GM12878 (cell line): ENCODE measurements at regions not wholly inside any gene's neighbourhood (a gene's known extent, or its start where the extent isn't known, plus 50 kb on each side); places are given as distances from the start of the nearest gene placed in this dataset.

Source experiments
- ATAC-seq: fragments of 200-7000 bp; cut with Tn5 transposase; 3 replicates; pipeline ENCODE4 v1.9.1; 2020; ENCODE audit warnings: mild to moderate bottlenecking, moderate library complexity
- BruUV-seq: library from RNA; stranded (reverse); fragments of 400-500 nt; replicated peaks from 2 replicates; lab custom pipeline; 2021; lab: Mats Ljungman, UMichigan
- CTCF ChIA-PET: fragments of 300-600 bp; sonication (Branson Sonifier 250); formaldehyde crosslinking; extraction: SDS; loops from one replicate; lab custom pipeline; 2021; ENCODE audit warnings: inconsistent platforms; lab: Yijun Ruan, JAX
- POLR2A ChIA-PET: fragments of 350-600 bp; formaldehyde crosslinking; extraction: SDS; loops from one replicate; lab custom pipeline; 2021; ENCODE audit warnings: inconsistent platforms; lab: Charles Lee
- RAD21 ChIA-PET: fragments of 300-600 bp; sonication (Branson Sonifier 250); formaldehyde crosslinking; loops from one replicate; lab custom pipeline; 2023; ENCODE audit warnings: antibody characterized with exemption; ENCODE audit not compliant: unreplicated experiment; lab: Charles Lee
- SMC1A ChIA-PET: fragments of 300-600 bp; sonication (Branson Sonifier 250); formaldehyde crosslinking; loops from one replicate; lab custom pipeline; 2023; ENCODE audit not compliant: unreplicated experiment, uncharacterized antibody; lab: Charles Lee
- DNase-seq: peaks from one replicate; pipeline ENCODE4 v3.0.0-alpha.2; 2011; ENCODE audit warnings: low read depth, low spot score
- FAIRE-seq: peaks from 3 replicates; lab custom pipeline; 2011; peaks lifted over from hg19 to GRCh38; lab: Jason Lieb, UNC
- H2AFZ ChIP-seq: 2 replicates; pipeline ENCODE4 v1.6.0; 2011; ENCODE audit warnings: low read depth, low read length, control low read depth; ENCODE audit not compliant: control insufficient read depth
- H3K27ac ChIP-seq: 2 replicates; pipeline ENCODE4 v1.5.1; 2011; ENCODE audit warnings: control low read depth; ENCODE audit not compliant: control insufficient read depth, insufficient read depth
- H3K27me3 ChIP-seq, 2 experiments: replicated peaks in 1 of 2; 2 replicates each; pipeline versions ENCODE4 v1.6.0 to v1.6.1; 2011; ENCODE audit warnings: low read length in 1 of 2; ENCODE audit not compliant: control insufficient read depth in 2 of 2, insufficient read depth in 2 of 2
- H3K36me3 ChIP-seq, 2 experiments: 2 replicates each; pipeline ENCODE4 v1.5.1; 2011; ENCODE audit warnings: low read length in 1 of 2; ENCODE audit not compliant: control insufficient read depth in 2 of 2, insufficient read depth in 2 of 2
- H3K4me1 ChIP-seq: 2 replicates; pipeline ENCODE4 v1.6.1; 2011; ENCODE audit warnings: mild to moderate bottlenecking, low read length, moderate library complexity, mixed read lengths; ENCODE audit not compliant: control insufficient read depth, insufficient read depth
- H3K4me2 ChIP-seq: 2 replicates; pipeline ENCODE4 v1.6.0; 2011; ENCODE audit warnings: control low read depth; ENCODE audit not compliant: control insufficient read depth, insufficient read depth
- H3K4me3 ChIP-seq: fragments of 200-600 bp; sonication (generic); 2 replicates; pipeline ENCODE4 v1.5.1; 2016
- H3K79me2 ChIP-seq: 2 replicates; pipeline ENCODE4 v1.6.0; 2011; ENCODE audit warnings: low read length; ENCODE audit not compliant: control insufficient read depth, insufficient read depth
- H3K9ac ChIP-seq: 2 replicates; pipeline ENCODE4 v1.8.0; 2011; ENCODE audit warnings: low read length, control low read depth, mixed read lengths; ENCODE audit not compliant: control insufficient read depth, insufficient read depth
- H3K9me3 ChIP-seq: replicated peaks from 3 replicates; pipeline ENCODE4 v1.5.1; 2011; ENCODE audit warnings: mild to moderate bottlenecking, low read length; ENCODE audit not compliant: control insufficient read depth, insufficient read depth
- H4K20me1 ChIP-seq: 2 replicates; pipeline ENCODE4 v1.6.0; 2011; ENCODE audit not compliant: control insufficient read depth, insufficient read depth
- CHD1 ChIP-seq: IDR thresholded peaks from 2 replicates; pipeline ENCODE4 v1.6.1; 2012; ENCODE audit warnings: low read depth, low read length, improper control_type of control experiment
- CHD2 ChIP-seq: IDR thresholded peaks from 2 replicates; pipeline ENCODE4 v1.6.1; 2011; ENCODE audit warnings: low read depth, low read length, improper control_type of control experiment, borderline replicate concordance
- CREB1 ChIP-seq: IDR thresholded peaks from 2 replicates; pipeline ENCODE4 v1.6.1; 2012; ENCODE audit warnings: low read depth, mild to moderate bottlenecking, inconsistent platforms
- E4F1 ChIP-seq: fragments of 450-650 bp; IDR thresholded peaks from 2 replicates; pipeline ENCODE4 v1.6.1; 2018; ENCODE audit warnings: borderline replicate concordance, mild to moderate bottlenecking; ENCODE audit not compliant: partially characterized antibody
- LARP7 ChIP-seq: fragments of 450-650 bp; IDR thresholded peaks from 2 replicates; pipeline ENCODE4 v1.6.1; 2017; ENCODE audit warnings: mild to moderate bottlenecking
- MAX ChIP-seq: IDR thresholded peaks from 2 replicates; pipeline ENCODE4 v1.6.1; 2012; ENCODE audit warnings: low read depth, low read length, improper control_type of control experiment
- POLR2AphosphoS2 ChIP-seq: IDR thresholded peaks from 2 replicates; pipeline ENCODE4 v1.6.1; 2011; ENCODE audit warnings: low read depth, mild to moderate bottlenecking, low read length, improper control_type of control experiment, moderate library complexity
- POLR2AphosphoS5 ChIP-seq: IDR thresholded peaks from 2 replicates; pipeline ENCODE4 v1.6.1; 2011; ENCODE audit warnings: mild to moderate bottlenecking, low read length, inconsistent platforms
- RUNX3 ChIP-seq: IDR thresholded peaks from 2 replicates; pipeline ENCODE4 v1.6.1; 2012; ENCODE audit warnings: low read length, inconsistent platforms
- SMAD5 ChIP-seq: IDR thresholded peaks from 2 replicates; pipeline ENCODE4 v1.6.1; 2016; ENCODE audit warnings: antibody characterized with exemption, low read depth
- SMC3 ChIP-seq: IDR thresholded peaks from 2 replicates; pipeline ENCODE4 v1.6.1; 2011; ENCODE audit warnings: low read length, improper control_type of control experiment, borderline replicate concordance
- SREBF2 ChIP-seq: IDR thresholded peaks from 2 replicates; pipeline ENCODE4 v1.6.1; 2012; ENCODE audit warnings: mild to moderate bottlenecking, low read length
- TARDBP ChIP-seq: IDR thresholded peaks from 2 replicates; pipeline ENCODE4 v1.6.1; 2016; ENCODE audit warnings: borderline replicate concordance
- TBL1XR1 ChIP-seq: IDR thresholded peaks from 2 replicates; pipeline ENCODE4 v1.6.1; 2012; ENCODE audit warnings: low read depth, low read length, improper control_type of control experiment
- TCF7 ChIP-seq: IDR thresholded peaks from 2 replicates; pipeline ENCODE4 v1.6.1; 2014; ENCODE audit warnings: antibody characterized with exemption, borderline replicate concordance
- USF1 ChIP-seq: IDR thresholded peaks from 2 replicates; pipeline ENCODE4 v1.6.1; 2011; ENCODE audit warnings: borderline replicate concordance, low read depth, mild to moderate bottlenecking, moderate library complexity, mixed read lengths, low read length; ENCODE audit not compliant: insufficient read depth; ENCODE audit errors: extremely low read length
- YY1 ChIP-seq: IDR thresholded peaks from 2 replicates; pipeline ENCODE4 v1.6.1; 2011; ENCODE audit warnings: low read depth, mild to moderate bottlenecking, low read length
- ZNF384 ChIP-seq: IDR thresholded peaks from 2 replicates; pipeline ENCODE4 v1.6.1; 2012; ENCODE audit warnings: low read depth, mild to moderate bottlenecking, low read length, improper control_type of control experiment, borderline replicate concordance
- in situ Hi-C: fragments of 300-500 bp; cut with MboI; formaldehyde crosslinking; loops from 9 replicates; pipeline ENCODE4 v1.14.3; 2018; ENCODE audit warnings: mixed read lengths
- intact Hi-C: fragments of 100-400 bp; cut with micrococcal nuclease; formaldehyde crosslinking; loops from one replicate; pipeline ENCODE4 v1.14.2; 2022; ENCODE audit not compliant: unreplicated experiment

- in situ Hi-C loops, result no loop called here
Observed at GRCh38 chr13:103960001-103960400, 893.8 kb upstream of the SLC10A2 start.

More at GRCh38 chr13:103960001-103960400, 893.8 kb upstream of the SLC10A2 start:
- H3K9me3 ChIP-seq, result no peaks in the 10 kb centered on the region
- no peak overlapping the region for H3K9ac ChIP-seq
- TF ChIP-seq SMAD5 (no peak), MAX (no peak), POLR2AphosphoS2 (no peak), CHD1 (no peak), POLR2AphosphoS5 (no peak), SREBF2 (no peak), TARDBP (no peak), RUNX3 (no peak), CREB1 (no peak), YY1 (no peak), CHD2 (no peak), TCF7 (no peak), TBL1XR1 (no peak), E4F1 (no peak), ZNF384 (no peak), SMC3 (no peak), LARP7 (no peak), USF1 (no peak)
- no peak for FAIRE-seq
- H2AFZ ChIP-seq, result no peak overlapping the region
- H3K27me3 ChIP-seq, result no peaks in the 10 kb centered on the region
- ChIA-PET CTCF (no interaction called here), RAD21 (no interaction called here), SMC1A (no interaction called here), POLR2A (no interaction called here)
- no peak overlapping the region for H3K4me2 ChIP-seq
- H3K79me2 ChIP-seq, result no peaks in the 10 kb centered on the region
- H3K36me3 ChIP-seq, result no peaks in the 10 kb centered on the region
- no peaks in the 10 kb centered on the region for H4K20me1 ChIP-seq
- H3K4me1 ChIP-seq, result no peaks in the 10 kb centered on the region
- H3K4me3 ChIP-seq, result no peak overlapping the region
- BruUV-seq, result no TSS peak
- no peak for ATAC-seq
- intact Hi-C loops, result no loop called here
- H3K27ac ChIP-seq, result no peak overlapping the region
- DNase-seq, result no peak
